SK-N-MC (cell line): ENCODE measurements at regions not wholly inside any gene's neighbourhood (a gene's known extent, or its start where the extent isn't known, plus 50 kb on each side); places are given as distances from the start of the nearest gene placed in this dataset.

Experiments
- EZH2 ChIP-seq: fragments of 200-600 bp; sonication (generic); IDR thresholded peaks from one replicate; pipeline ENCODE4 v1.6.1; 2017; ENCODE audit warnings: antibody characterized with exemption
- FOXP2 ChIP-seq: optimal IDR thresholded peaks from 2 replicates; pipeline ENCODE3; 2011; ENCODE audit warnings: mild to moderate bottlenecking, moderate library complexity; ENCODE audit not compliant: insufficient read depth; ENCODE audit errors: extremely low read length, control extremely low read depth
- POLR2AphosphoS5 ChIP-seq: IDR thresholded peaks from 2 replicates; pipeline ENCODE4 v1.6.1; 2012; ENCODE audit warnings: mild to moderate bottlenecking, low read depth, low read length, borderline replicate concordance

DNA sequence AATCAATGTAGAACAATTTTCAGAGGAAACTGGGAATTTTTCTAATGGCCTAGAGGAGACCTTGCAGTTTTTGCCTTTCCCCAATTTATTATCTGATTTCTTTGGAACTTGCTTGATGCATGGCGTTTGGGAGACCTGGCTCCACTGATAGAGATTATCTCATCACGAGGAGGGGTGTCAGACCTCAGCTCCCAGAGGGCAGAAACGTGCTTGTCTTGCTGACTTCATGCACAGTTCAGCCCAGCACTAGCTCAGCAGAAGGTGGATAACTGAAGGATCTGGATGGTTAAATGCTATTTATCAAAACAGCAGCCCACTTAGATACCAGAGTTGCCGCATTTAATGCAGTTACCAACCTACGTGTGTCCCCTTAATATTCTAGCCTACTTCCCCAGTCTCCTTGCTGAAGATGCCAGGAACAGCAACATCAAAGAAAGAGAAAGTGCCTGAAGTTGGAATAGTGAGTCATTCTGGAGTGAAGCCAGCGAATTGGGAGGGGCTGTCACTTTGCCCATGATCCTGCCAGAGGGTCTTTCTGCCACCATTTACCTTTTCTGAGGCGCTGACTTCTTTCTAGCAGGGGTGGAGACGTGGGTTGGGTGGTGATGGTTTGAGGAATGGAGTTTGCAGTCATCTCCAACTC is 133.5 kb upstream of the CADM1 start:
- TF ChIP-seq EZH2 (no peak), POLR2AphosphoS5 (no peak), FOXP2 (no peak)
